HepG2 (cell line): ENCODE measurements at regions not wholly inside any gene's neighbourhood (a gene's known extent, or its start where the extent isn't known, plus 50 kb on each side); places are given as distances from the start of the nearest gene placed in this dataset.

Experiments used
- ATAC-seq: fragments of 200-7000 bp; cut with Tn5 transposase; 3 replicates; pipeline ENCODE4 v1.9.1; 2020; ENCODE audit warnings: mild to moderate bottlenecking, moderate library complexity
- BruUV-seq: library from RNA; stranded (reverse); fragments of 400-500 nt; replicated peaks from 2 replicates; lab custom pipeline; 2021; lab: Mats Ljungman, UMichigan
- CTCF ChIA-PET: fragments of 300-600 bp; formaldehyde crosslinking; extraction: SDS; loops from one replicate; lab custom pipeline; 2021; ENCODE audit warnings: low total read pairs, inconsistent platforms, low intra/inter-chr PET ratio; lab: Yijun Ruan, JAX
- POLR2A ChIA-PET: fragments of 350-600 bp; sonication (Branson Sonifier 250); formaldehyde crosslinking; loops from one replicate; lab custom pipeline; 2020; ENCODE audit warnings: antibody characterized with exemption, inconsistent platforms; lab: Yijun Ruan, JAX
- DNase-seq: peaks from one replicate; pipeline ENCODE4 v3.0.0-alpha.2; 2015; ENCODE audit warnings: low spot score
- FAIRE-seq: peaks from 3 replicates; lab custom pipeline; 2011; peaks lifted over from hg19 to GRCh38; lab: Jason Lieb, UNC
- H2AFZ ChIP-seq: one replicate; pipeline ENCODE4 v1.6.1; 2011; ENCODE audit warnings: low read length, inconsistent platforms
- H3K27ac ChIP-seq: fragments of 300-600 bp; 3 replicates; pipeline ENCODE4 v1.8.0; 2011; ENCODE audit warnings: mixed run types, mild to moderate bottlenecking, mixed read lengths, low read length, inconsistent platforms; ENCODE audit not compliant: insufficient read depth; ENCODE audit errors: extremely low read length
- H3K27me3 ChIP-seq, 2 experiments: fragments of 200-600 bp in 1 of 2; 2 replicates in 1 of 2; 3 replicates in 1 of 2; pipeline versions ENCODE4 v1.6.0 to v1.8.0; 2011; ENCODE audit warnings: low read length in 2 of 2, mild to moderate bottlenecking in 2 of 2, moderate library complexity in 2 of 2, inconsistent platforms in 1 of 2; ENCODE audit not compliant: insufficient read depth in 2 of 2, control insufficient read depth in 1 of 2
- H3K36me3 ChIP-seq, 2 experiments: fragments of 200-600 bp in 1 of 2; replicated peaks in 1 of 2; 2 replicates in 1 of 2; 3 replicates in 1 of 2; pipeline versions ENCODE4 v1.5.1 to v1.8.0; 2011; ENCODE audit warnings: low read length in 2 of 2, inconsistent platforms in 1 of 2; ENCODE audit not compliant: insufficient read depth in 2 of 2, control insufficient read depth in 1 of 2
- H3K4me1 ChIP-seq: 2 replicates; pipeline ENCODE4 v1.5.1; 2012; ENCODE audit warnings: low read length, inconsistent platforms; ENCODE audit not compliant: insufficient read depth
- H3K4me2 ChIP-seq: 2 replicates; pipeline ENCODE4 v1.6.0; 2011; ENCODE audit warnings: low read depth, low read length, inconsistent platforms
- H3K4me3 ChIP-seq, 3 experiments: fragments of 200-600 bp in 1 of 3; sonication (generic), shearing (Covaris generic) in 1 of 3; replicated peaks in 1 of 3; 2 replicates each; pipeline ENCODE4 v1.5.1; 2011 to 2016; ENCODE audit warnings: low read length in 3 of 3, inconsistent platforms in 2 of 3, low read depth in 2 of 3, mild to moderate bottlenecking in 2 of 3, control low read depth in 1 of 3, mixed read lengths in 1 of 3; ENCODE audit not compliant: insufficient read depth in 1 of 3
- H3K79me2 ChIP-seq: one replicate; pipeline ENCODE4 v1.6.1; 2011; ENCODE audit warnings: low read length, inconsistent platforms; ENCODE audit not compliant: insufficient read depth
- H3K9ac ChIP-seq: 2 replicates; pipeline ENCODE4 v1.6.0; 2011; ENCODE audit warnings: mild to moderate bottlenecking, low read depth, low read length, inconsistent platforms; ENCODE audit not compliant: insufficient read depth
- H3K9me3 ChIP-seq: 2 replicates; pipeline ENCODE4 v1.5.1; 2012; ENCODE audit warnings: mild to moderate bottlenecking, low read length
- H4K20me1 ChIP-seq: 2 replicates; pipeline ENCODE4 v1.6.0; 2011; ENCODE audit warnings: inconsistent platforms, mild to moderate bottlenecking, low read length, moderate library complexity; ENCODE audit not compliant: insufficient read depth
- ATF7 ChIP-seq, 2 experiments: fragments of 450-650 bp in 1 of 2; sonication (generic) in 1 of 2; formaldehyde crosslinking in 1 of 2; IDR thresholded peaks; 2 replicates each; pipeline versions ENCODE4 v1.4.0 to v1.6.1; 2016 to 2020; ENCODE audit warnings: antibody characterized with exemption in 1 of 2, mild to moderate bottlenecking in 1 of 2, missing genetic modification reagents in 1 of 2
- CEBPZ ChIP-seq: IDR thresholded peaks from 2 replicates; pipeline ENCODE4 v1.6.1; 2012; ENCODE audit warnings: low read length, improper control_type of control experiment
- KIAA2018 ChIP-seq: sonication (generic); formaldehyde crosslinking; IDR thresholded peaks from 2 replicates; pipeline ENCODE4 v1.5.0; 2020; ENCODE audit warnings: mild to moderate bottlenecking, missing genetic modification reagents, borderline replicate concordance
- WGBS: methylation state at CpG from one replicate; pipeline ENCODE4 v1.1.6; 2017; ENCODE audit warnings: low lambda C conversion rate; 5-methylcytosine and 5-hydroxymethylcytosine counted together
- in situ Hi-C: cut with HindIII; loops from 2 replicates; pipeline ENCODE4 v1.10.0; 2017; ENCODE audit warnings: low pct_unique_long_range_greater_than_20kb; ENCODE audit not compliant: extremely low pct_ligation_motif_present
- intact Hi-C: fragments of 100-400 bp; cut with micrococcal nuclease; formaldehyde crosslinking; loops from one replicate; pipeline ENCODE4 v1.10.0; 2022; ENCODE audit not compliant: unreplicated experiment

- no peak for ATAC-seq
- Histone ChIP-seq H3K4me1 (no peaks in the 10 kb centered on the region), H3K9me3 (peaks cover 67% of the 10 kb centered on the region), H3K79me2 (no peaks in the 10 kb centered on the region), H4K20me1 (no peaks in the 10 kb centered on the region), H3K4me2 (no peak overlapping the region), H3K9ac (no peak overlapping the region), H3K27ac (no peak overlapping the region), H2AFZ (no peak overlapping the region), H3K36me3 (no peaks in the 10 kb centered on the region), H3K27me3 (no peaks in the 10 kb centered on the region), H3K4me3 (no peak overlapping the region)
- FAIRE-seq, result no peak
- ChIA-PET POLR2A (no interaction called here), CTCF (no interaction called here)
- DNase-seq, result no peak
- BruUV-seq, result no TSS peak
- 5% methylated on average over 3 of the region's 3 CpGs for WGBS
- peak; percentile 91 for TF ChIP-seq ATF7 (IDR thresholded peaks at IDR 0.05)
- no peak for TF ChIP-seq ATF7 (CRISPR knock-in tag; IDR thresholded peaks at IDR 0.05)
- TF ChIP-seq CEBPZ, result no peak
- TF ChIP-seq KIAA2018, result no peak
- in situ Hi-C loops, result no loop called here
- intact Hi-C loops, result no loop called here
These were observed 345.0 kb downstream of the FOXG1 start for GRCh38 chr14:29111554-29111953.
